HG03095 (cell line): ENCODE measurements at regions not wholly inside any gene's neighbourhood (a gene's known extent, or its start where the extent isn't known, plus 50 kb on each side); places are given as distances from the start of the nearest gene placed in this dataset.

ENCODE experiments used
- ATAC-seq: cut with Tn5 transposase; IDR thresholded peaks from one replicate; pipeline ENCODE4 v1.9.1; 2021; ENCODE audit warnings: moderate library complexity; ENCODE audit not compliant: unreplicated experiment

DNA sequence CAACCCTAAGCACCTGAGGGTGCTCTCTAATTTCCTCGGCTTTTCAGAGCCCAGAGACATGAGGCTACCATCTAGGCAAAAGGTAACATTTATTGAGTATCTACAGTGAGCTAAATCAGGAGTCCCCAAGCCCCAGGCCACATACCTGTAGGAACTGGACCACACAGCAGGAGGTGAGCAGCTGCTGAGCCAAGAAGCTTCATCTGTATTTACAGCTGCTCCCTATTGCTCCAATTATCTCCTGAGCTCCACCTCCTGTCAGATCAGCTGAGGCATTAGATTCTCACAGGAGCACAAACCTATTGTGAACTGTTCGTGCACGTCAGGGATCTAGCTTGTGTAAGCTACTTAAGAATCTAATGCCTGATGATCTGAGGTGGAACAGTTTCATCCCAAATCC is 70.2 kb downstream of the RND3 start:
- no peak for ATAC-seq

DNA sequence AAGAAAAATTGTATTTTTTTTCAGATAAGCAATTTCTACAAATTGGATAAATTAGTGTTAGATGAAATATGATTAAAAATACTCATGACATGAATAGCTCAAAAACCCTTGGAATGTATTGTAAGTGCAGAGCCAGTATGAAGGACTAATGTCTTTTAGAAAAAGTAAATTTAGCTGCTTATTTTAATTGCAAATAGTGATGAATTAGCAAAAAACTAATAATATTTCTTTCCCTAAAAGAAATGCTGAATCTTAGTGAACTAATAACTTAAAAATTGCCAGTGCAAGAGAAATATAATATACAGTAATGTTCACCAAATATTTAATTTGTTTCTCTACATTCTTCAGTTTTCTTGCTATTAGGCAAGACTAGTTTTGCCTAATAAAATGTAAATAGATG is 72.4 kb downstream of the RND3 start:
- ATAC-seq, result no peak

DNA sequence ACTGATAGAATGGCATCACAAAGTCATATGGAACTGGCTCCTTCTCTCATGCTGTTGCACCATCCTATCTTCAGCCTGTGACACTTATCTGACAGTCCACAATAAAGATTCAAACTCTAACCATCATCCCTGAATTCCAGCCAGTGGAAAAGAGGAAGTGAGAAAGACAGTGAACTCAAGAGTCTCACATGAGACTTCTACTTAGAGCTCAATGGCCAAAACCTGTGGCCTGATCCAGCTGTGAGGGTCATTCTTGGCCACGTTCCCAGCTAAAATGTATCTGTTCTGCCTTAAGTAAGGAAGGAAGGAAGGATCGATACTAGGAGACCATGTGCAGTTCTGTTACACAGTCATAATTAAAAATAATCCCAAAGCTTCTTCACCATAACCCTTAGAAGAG is 73.6 kb downstream of the RND3 start:
- ATAC-seq, result no peak

DNA sequence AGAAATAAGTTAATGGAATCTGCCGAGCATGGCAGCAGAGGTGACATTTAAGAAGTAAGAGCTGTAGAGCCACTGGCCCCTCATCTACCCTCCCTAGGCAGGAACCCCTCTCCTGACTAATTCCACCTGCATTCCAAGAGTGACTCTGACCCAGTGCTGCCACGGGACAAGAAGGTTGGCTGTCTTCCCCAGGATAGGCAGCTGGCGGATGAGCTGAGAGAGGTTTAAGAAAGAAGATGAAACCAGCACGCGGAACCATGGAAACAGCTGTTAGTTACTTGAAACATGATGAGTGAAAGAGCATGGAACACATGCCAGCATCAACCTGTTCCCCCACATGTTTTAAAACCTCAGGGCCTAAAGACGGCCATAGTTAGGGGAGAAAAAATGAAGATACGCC is 74.1 kb downstream of the RND3 start:
- no peak for ATAC-seq

DNA sequence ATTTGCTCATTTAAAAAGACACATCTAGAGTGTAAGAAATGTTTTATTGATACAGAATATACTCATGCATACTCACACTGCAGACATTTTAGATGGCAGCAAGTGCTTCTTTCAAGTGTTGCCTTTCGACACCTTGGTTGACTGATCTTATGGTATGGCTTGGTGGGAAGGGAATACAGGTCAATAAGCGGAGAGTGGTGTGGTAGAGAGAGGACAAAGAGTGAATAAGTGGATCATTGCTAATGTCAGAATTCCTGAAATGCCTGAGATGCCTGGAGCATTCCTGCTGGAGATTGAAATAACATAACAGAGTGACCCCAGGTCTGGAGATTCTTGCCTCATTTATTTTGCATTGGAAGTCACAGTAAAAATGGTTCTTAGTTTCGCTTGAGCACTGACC is 76.7 kb downstream of the RND3 start:
- ATAC-seq, result no peak

DNA sequence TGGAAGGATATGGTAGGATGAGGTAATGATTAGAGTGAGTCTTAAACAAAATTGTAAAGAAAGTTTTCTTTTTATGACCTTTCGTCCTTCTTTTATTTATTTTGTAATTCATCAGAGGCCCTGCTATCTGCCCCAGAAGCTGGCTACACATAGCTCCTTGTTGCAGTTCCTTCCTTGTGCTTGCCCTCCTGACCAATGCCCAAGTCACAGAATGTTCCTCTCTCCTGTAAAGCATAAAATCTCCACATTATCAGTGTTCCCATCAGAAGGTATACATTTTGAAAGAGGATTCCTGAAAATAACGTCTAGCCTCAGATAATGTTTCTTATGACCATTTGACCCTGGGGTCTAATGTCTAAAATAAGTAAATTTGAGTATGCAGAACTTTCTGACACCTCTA is 78.3 kb downstream of the RND3 start:
- no peak for ATAC-seq

DNA sequence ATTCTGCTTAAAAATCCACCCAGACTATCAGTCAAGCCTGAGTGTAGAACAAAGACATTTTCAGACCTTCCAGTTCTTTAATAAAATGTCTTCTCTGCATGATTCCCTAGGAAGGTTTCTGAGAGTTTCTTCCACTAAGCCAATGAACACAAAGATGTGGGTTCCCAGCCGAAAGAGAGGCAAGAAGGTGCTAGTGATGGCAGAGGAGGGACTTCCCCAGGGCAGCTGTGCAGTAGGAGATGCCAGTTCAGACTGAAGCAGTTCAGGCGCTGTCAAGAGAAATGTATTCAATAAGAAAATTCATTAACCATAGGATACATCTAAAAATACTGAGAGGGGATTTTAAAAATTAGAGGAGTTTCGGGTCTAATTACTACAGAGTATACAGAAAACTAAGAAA is 83.3 kb downstream of the RND3 start:
- ATAC-seq, result no peak

DNA sequence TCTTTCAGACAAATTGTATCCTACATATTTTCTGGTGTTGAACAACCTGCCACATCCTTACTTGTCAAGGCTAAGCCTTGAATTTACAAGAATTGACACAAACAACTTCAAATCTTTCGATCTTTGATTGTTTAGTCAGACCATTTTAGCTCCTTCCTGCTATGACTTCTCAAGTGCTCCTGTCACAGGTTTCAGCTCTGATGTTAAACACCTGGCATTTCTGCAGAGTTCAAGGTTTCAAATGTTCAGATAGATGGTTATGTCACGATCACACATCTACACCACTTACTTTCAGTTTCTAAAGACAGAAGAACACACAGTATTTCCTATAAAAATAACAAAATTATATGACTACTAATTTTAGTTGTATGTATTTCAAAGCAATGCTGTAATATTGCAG is 84.0 kb downstream of the RND3 start:
- peak; percentile 88 for ATAC-seq

DNA sequence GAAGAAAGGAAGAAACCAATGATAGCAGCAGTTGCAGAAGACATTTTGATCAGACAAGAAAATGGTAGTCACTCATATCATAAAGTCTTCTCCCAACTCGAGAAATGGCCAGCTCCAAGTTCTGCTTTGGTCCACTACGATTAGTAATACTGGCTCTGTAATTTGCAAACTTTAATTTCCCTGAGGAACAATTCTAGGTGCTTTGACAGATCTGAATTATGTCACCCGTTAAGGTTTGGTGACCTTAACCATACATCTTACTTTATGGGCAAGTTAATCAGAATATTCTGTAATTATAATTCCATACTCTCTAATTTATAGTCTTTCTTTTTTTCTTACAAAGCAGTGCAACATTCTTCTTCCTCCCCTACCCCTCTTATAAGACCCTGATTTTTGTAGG is 84.5 kb downstream of the RND3 start:
- no peak for ATAC-seq

DNA sequence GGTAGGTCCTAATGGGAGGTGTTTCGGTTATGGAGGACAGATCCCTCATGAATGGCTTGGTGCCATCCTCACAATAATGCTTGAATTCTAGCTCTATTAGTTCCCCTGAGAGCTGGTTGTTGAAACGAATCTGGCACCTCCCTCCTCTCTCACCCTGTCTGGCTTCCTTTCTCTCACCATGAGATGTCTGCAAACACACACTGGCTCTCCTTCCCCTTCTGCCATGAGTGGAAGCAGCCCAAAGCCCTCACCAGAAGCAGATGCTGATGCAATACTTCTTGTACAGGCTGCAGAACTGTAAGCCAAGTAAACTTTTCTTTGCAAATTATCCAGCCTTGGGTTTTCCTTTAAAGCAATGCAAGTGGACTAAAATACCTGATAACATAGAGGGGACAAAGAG is 86.6 kb downstream of the RND3 start:
- ATAC-seq, result no peak

DNA sequence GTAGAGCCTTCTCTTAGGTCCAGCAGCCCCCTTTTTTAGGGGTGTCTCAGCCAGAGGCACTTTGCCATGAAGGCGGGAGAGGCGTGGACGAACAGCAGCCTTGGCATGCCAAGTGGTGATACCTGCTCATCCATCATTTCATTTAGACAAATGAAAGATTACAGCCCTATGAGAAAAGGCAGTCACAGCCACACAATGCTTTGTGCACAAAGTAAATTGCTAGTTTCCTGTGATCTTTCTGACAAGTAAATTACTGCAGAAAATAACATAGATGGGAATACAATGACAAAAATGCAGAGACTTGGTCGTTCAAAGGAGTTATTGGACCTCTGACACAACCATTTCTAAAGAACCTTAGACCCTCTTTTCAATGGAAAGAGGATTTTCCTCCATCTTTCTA is 94.9 kb downstream of the RND3 start:
- ATAC-seq, result no peak

DNA sequence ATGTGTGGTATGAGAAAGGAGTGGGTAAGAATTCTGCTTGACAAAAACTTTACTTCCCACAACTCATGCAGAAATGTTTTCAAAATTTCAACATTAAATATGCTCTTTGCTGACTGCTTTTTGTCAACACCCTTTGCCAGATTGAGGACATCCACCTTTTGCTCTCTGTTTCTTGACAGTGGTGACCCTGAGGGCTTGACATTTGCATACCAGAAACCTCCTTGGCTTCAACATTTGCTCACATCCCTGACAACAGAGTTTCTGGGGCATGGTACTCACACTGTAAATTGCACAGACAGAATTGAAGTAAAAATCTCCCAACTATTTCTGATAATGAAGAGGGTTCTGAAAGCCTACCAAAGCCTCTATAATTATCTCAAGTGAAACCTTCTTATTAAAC is 95.7 kb downstream of the RND3 start:
- ATAC-seq, result no peak

DNA sequence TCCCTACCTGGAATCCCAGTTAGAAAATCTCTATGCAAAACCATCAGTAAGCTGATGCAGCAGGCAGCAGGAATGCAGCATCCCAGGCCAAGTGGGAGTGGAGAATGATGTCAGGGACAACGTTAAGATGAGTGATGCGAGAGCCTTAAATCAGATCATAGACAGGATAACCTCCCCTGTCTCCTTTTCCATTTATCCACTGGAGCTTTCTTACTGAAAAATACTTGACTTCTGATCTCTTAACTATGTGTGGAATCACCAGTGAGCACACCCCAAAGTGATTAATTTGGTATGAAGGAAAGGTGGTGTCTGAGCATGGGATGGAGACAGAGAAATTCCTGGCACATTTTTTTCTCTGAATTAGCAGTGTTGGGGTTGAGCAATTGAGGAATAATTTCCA is 98.0 kb downstream of the RND3 start:
- ATAC-seq, result no peak

DNA sequence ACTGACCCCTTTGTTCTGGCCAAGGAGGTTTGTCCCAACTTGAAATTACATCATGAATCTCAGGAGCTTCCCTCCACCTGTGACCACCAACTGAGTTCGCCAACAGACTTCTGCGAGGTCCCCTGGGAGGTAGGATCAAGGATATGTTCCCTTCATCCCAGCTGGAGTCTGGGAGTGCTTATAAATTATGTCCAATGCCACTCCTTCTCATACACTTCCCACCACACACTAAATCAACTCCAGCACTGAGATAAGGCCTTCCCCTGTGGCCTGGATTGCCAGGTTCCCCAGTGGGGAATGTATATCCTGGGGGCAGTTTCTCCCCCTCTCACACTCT is 99.2 kb downstream of the RND3 start:
- ATAC-seq, result no peak

DNA sequence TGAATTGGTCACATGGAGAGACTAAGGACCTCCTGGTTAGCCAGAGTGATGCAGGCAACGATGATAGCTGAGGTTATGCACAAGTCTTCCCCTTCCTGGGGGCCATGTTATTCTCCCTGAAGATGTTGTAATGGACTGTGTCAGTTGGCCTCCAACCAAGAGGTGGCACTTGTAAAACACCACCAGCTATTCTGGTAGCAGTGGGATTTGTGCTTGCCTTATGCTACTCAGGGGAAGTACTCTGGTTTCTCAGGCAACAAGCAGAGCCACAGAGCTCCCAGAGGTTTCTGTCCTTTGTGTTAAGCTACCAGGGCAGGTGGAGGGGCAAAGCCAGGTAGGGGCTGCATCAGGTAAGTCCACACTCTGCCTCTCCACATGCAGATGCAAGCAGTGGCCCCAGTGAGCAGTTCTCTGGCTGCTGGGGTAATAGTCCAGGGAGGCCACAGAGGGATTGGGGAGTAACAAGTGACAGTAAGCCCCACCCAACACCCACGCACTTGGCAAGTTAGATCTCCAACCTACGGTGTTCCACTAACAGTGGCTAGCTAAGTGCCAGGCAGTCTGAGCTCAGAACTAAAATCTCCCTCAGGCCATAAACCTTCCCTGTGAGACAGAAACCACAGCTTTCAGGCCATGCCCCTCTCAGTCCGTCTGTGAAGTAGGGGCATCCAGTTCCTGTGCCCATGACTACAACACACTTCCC is 99.7 kb downstream of the RND3 start:
- no peak for ATAC-seq

DNA sequence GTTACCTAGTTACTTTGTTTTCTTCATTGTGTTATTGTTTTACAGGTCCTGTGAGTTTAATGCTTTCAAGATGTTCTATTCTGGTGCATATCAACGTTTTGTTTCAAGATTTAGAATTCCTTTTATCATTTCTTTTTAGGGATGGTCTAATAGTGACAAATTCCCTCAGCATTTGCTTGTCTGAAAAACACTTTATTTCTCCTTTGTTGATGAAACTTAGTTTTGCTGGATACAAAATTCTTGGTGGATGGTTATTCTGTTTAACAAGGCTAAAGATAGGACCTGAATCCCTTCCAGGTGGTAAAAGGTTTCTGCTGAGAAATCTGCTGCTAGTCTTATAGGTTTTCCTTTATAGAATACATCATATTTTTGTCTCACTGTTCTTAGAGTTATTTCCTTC is 102.3 kb downstream of the RND3 start:
- ATAC-seq, result no peak

DNA sequence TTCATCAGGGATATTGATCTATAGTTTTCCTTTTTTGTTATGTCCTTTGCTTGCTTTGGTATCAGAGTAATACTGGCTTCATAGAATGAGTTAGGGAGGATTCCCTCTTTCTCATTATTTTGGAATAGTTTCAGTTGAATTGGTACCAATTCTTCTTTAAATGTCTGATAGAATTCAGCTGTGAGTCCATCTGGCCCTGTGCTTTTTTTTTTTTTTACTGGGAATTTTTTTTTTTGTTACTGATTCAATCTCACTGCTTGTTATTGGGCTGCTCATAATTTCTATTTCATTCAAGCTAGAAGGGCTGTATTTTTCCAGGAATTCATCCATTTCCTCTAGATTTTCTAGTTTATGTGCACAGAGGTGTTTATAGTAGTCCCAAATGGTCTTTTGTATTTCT is 103.9 kb downstream of the RND3 start:
- no peak for ATAC-seq

DNA sequence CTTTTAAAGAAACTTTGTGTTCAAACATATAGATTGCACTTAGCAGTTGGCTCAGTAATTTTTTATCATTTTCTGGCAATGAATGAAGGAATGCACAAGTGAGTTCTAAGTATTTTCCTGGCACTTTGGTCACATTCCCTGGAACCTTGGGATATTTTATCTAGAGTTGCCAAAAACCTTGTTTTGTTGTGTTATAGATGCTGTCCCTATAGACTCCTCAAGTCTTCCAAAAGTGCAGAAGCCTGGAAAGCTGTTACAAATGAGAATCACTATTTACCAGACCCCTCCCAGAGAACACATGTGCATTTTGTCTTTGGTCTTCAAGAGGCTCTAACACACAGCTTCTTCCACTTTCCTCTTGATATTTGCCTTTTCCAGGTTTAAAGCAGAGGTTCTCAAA is 108.3 kb downstream of the RND3 start:
- no peak for ATAC-seq

DNA sequence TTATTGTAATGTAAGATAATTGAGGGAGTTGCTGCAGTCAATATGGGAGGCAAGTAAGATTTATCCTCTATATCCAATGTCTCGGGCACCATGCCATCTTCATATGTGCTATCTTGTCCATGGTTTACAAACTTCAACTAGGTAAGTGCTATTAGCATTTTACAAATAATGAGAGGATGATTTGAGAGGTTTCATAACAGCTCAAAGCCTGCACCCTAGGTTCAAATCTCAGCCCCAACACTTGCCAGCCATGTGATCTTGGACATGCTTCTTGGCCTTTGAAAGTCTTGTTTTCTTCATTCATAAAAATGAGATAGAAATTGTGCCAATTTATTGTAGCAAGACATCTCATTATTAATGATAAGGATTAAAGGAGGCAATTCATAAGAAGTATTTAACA is 108.8 kb downstream of the RND3 start:
- ATAC-seq, result no peak

DNA sequence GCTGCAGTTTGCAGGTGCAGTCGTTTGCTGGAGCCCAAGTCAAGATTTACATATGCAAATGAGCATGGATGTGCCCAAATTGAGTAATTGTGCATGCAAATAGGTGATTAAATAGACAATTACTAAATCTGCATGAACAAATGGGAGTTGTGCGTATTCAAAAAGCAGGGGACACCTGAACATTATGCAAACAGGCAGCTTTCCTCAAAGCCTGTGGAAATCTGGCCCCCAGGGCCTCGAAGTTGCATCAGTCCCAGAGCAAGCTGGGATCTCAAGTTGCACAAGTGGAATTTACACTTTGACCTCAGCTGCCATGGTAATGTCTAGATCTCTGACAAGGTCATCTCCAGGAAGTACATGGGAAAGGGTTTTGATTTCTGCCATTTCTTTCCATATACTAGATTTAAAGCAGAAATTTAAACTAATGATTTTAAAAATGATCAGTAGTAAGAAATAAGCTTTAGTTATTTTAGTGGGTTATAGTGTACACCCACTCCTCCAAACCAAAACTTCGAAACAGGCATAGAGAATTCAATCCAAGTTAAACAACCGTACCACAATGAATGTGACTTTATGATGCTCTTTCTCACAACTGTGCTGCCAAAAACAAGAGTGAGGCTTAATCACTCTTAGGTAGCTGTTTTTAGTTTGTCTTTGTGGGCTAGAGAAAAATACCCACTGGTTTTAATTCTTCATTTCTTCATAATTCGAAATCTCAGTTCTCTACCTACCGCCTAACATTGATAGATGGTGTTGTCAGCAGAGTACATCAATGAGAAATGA is 110.7 kb downstream of the RND3 start:
- ATAC-seq, result no peak

DNA sequence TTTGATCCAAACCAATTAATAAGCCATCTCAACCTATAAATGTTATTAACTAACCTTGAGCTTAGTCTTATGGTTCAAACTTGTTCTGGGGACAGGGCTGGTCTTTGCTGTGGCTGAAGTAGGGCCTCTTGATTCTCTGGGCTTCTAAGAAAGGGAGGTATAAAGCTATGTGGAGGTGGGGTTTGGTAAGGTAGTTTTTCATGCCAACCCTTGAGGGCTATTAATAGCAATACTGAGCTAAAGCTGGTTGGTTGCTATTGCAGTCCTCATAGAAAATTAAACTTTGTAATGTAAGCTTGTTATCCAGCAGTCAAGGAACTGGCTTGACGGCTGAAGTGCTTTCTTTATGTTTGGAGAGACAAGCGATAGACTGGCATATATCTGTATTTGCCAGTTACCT is 112.1 kb downstream of the RND3 start:
- ATAC-seq, result no peak

DNA sequence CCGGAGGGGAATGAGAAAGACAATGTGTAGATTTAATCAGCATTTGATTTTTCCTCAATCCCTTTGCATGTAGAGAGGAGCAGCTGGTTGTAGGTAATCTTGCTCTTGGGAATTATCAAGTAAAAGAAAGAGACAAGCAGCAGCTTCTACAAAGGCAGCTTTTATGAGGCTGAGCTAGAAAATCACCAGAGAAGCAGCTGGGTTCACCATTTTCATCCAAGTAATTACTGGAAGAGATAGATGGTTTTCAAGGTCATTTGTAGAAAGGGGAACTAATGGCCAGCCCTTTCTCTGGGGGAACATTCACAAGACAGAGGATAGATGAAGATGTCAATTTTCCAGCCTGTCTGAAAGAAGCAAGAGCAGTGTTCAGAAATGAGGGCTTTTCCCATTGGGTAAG is 113.0 kb downstream of the RND3 start:
- no peak for ATAC-seq

DNA sequence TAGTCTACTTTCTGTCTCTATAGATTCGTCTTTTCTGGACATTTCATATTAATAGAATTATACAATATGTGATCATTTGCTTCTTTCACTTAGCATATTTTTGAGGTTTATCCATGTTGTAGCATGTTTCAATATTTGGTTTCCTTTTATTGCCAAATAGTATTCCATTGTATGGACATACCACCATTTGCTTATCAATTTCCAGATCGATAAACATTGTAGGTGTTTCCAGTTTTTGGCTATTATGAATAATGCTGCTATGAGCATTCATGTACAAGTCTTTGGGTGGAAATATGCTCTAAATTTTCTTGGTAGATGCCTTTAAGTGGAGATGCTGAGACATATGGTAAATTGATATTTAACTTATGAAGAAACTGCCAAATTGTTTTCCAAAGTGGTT is 114.1 kb downstream of the RND3 start:
- no peak for ATAC-seq
